ENCODE measurements at regions not wholly inside any gene's neighbourhood (a gene's known extent, or its start where the extent isn't known, plus 50 kb on each side); places are given as distances from the start of the nearest gene placed in this dataset.

GRCh38 chr11:15493921-15494620 is 379.3 kb downstream of the INSC start:
- intact Hi-C loops (cut with DNase I), result no loop called here

GRCh38 chr11:15494740-15495139 is 380.0 kb downstream of the INSC start:
- Histone ChIP-seq H3K4me3 (no peak overlapping the region), H3K36me3 (no peaks in the 10 kb centered on the region), H3K27me3 (no peaks in the 10 kb centered on the region), H3K4me1 (no peaks in the 10 kb centered on the region), H3K27ac (no peak overlapping the region), H3K9me3 (no peaks in the 10 kb centered on the region)
- intact Hi-C loops (cut with DNase I), result no loop called here
- no peak for TF ChIP-seq EP300 (IDR thresholded peaks at IDR 0.05)
- TF ChIP-seq POLR2AphosphoS5 (IDR thresholded peaks at IDR 0.05), result no peak
- no peak for TF ChIP-seq POLR2A (IDR thresholded peaks at IDR 0.05)
- no peak for TF ChIP-seq CTCF (IDR thresholded peaks at IDR 0.05)
- WGBS, 2 donors, result 46 to 91% methylated on average over 1 of the region's 1 CpG
- DNase-seq, result no peak

More at GRCh38 chr11:15493921-15494620, 379.3 kb downstream of the INSC start:
- no peak for TF ChIP-seq POLR2AphosphoS5 (IDR thresholded peaks at IDR 0.05)
- no peak for TF ChIP-seq POLR2A (IDR thresholded peaks at IDR 0.05)
- H3K4me3 ChIP-seq, result no peak overlapping the region
- H3K36me3 ChIP-seq, result no peaks in the 10 kb centered on the region
- H3K4me1 ChIP-seq, result no peaks in the 10 kb centered on the region
- DNase-seq, result no peak
- 58 to 67% methylated on average over 1 of the region's 1 CpG for WGBS, 2 donors
- no peak overlapping the region for H3K27ac ChIP-seq
- H3K27me3 ChIP-seq, result no peaks in the 10 kb centered on the region
- no peaks in the 10 kb centered on the region for H3K9me3 ChIP-seq

GRCh38 chr11:15495462-15495861 is 380.7 kb downstream of the INSC start:
- H3K36me3 ChIP-seq, result no peaks in the 10 kb centered on the region
- WGBS, 2 donors, result 78 to 88% methylated on average over 3 of the region's 3 CpGs
- intact Hi-C loops (cut with DNase I), result no loop called here
- H3K27ac ChIP-seq, result no peak overlapping the region
- H3K4me1 ChIP-seq, result no peaks in the 10 kb centered on the region
- no peaks in the 10 kb centered on the region for H3K9me3 ChIP-seq
- no peaks in the 10 kb centered on the region for H3K27me3 ChIP-seq
- no peak for TF ChIP-seq EP300 (IDR thresholded peaks at IDR 0.05)
- TF ChIP-seq POLR2AphosphoS5 (IDR thresholded peaks at IDR 0.05), result no peak
- TF ChIP-seq CTCF (IDR thresholded peaks at IDR 0.05), result no peak
- no peak for TF ChIP-seq POLR2A (IDR thresholded peaks at IDR 0.05)
- H3K4me3 ChIP-seq, result no peak overlapping the region
- no peak for DNase-seq

- Histone ChIP-seq H3K36me3 (no peaks in the 10 kb centered on the region), H3K27me3 (no peaks in the 10 kb centered on the region), H3K4me1 (no peaks in the 10 kb centered on the region), H3K4me3 (no peak overlapping the region), H3K27ac (no peak overlapping the region), H3K9me3 (no peaks in the 10 kb centered on the region)
- intact Hi-C loops (cut with DNase I), result no loop called here
- 29 to 54% methylated on average over 5 of the region's 5 CpGs for WGBS, 2 donors
- DNase-seq, result no peak
- TF ChIP-seq POLR2AphosphoS5 (IDR thresholded peaks at IDR 0.05), result no peak
- no peak for TF ChIP-seq EP300 (IDR thresholded peaks at IDR 0.05)
- no peak for TF ChIP-seq CTCF (IDR thresholded peaks at IDR 0.05)
- no peak for TF ChIP-seq POLR2A (IDR thresholded peaks at IDR 0.05)
Measured at GRCh38 chr11:15497366-15497765, 382.6 kb downstream of the INSC start.

- intact Hi-C loops (cut with DNase I), result no loop called here
- Histone ChIP-seq H3K27ac (no peak overlapping the region), H3K4me1 (no peaks in the 10 kb centered on the region), H3K4me3 (no peak overlapping the region), H3K9me3 (no peaks in the 10 kb centered on the region), H3K27me3 (no peaks in the 10 kb centered on the region), H3K36me3 (no peaks in the 10 kb centered on the region)
- 78 to 86% methylated on average over 3 of the region's 3 CpGs for WGBS, 2 donors
- TF ChIP-seq CTCF (IDR thresholded peaks at IDR 0.05), result no peak
- no peak for TF ChIP-seq POLR2AphosphoS5 (IDR thresholded peaks at IDR 0.05)
- TF ChIP-seq EP300 (IDR thresholded peaks at IDR 0.05), result no peak
- no peak for TF ChIP-seq POLR2A (IDR thresholded peaks at IDR 0.05)
- no peak for DNase-seq
Measured at GRCh38 chr11:15499674-15500073, 385.0 kb downstream of the INSC start.
